HG02884 (cell line): ENCODE measurements at regions not wholly inside any gene's neighbourhood (a gene's known extent, or its start where the extent isn't known, plus 50 kb on each side); places are given as distances from the start of the nearest gene placed in this dataset.
"Not testable (repeated sequence)": the region's sequence is repeated elsewhere in the genome, so short reads cannot be mapped to it uniquely, and the experiment has no call there.

Source experiments
- ATAC-seq: cut with Tn5 transposase; IDR thresholded peaks from one replicate; pipeline ENCODE4 v1.9.1; 2021; ENCODE audit warnings: mild to moderate bottlenecking, moderate library complexity; ENCODE audit not compliant: unreplicated experiment

DNA sequence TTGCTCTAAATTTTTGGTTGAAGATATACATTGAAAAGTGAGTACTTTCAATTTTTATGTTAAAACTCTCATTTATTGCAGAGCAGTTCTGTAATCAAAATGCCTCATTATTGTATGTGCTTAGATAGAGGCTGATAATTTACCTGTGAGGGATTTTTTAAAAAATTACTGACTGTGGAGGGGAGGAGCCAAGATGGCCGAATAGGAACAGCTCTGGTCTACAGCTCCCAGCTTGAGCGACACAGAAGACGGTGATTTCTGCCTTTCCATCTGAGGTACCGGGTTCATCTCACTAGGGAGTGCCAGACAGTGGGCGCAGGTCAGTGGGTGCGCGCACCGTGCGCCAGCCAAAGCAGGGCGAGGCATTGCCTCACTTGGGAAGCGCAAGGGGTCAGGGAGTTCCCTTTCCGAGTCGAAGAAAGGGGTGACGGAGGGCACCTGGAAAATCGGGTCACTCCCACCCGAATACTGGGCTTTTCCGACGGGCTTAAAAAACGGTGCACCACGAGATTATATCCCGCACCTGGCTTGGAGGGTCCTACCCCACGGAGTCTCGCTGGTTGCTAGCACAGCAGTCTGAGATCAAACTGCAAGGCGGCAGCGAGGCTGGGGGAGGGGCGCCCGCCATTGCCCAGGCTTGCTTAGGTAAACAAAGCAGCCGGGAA is 89.4 kb downstream of the DDX11 start:
- ATAC-seq, result not testable (repeated sequence)

DNA sequence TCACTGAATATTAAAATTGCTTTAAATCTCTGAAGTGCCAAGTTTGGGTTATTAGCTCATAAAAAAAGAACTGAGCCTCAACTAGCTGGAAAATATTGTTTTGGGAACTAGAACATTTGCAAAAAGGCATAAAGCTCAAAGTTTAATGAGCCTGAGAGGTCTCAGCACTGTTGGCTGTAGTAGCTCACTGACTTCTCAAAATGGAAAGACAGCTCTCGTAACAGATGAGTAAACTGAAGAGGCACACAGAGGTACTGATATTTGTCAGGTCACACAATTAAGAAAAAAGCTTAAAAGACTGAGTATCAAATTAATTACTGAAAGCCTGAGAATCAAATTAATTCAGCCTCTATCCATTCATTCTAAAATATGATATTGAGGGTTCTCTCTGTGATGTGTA is 100.6 kb downstream of the DDX11 start:
- ATAC-seq, result not testable (repeated sequence)

DNA sequence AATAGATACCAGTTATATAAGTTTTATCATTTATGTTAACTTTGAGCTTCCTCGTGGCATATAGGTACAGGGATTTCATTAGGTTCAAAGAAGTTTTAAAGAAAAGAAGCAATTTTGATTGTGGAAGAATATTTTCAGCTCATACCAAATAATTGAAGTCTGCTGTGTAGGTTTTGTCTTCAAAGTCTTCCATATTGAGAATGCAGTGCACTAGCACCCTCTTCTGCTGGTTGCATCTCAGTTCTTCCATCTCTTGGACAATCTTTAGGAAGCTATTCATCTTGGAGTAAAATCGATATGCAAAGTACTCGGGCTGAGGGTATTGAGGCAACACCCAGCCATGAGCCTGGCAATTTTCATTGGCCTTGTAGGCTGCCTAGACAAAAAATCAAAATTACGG is 103.9 kb downstream of the DDX11 start:
- ATAC-seq, result not testable (repeated sequence)

DNA sequence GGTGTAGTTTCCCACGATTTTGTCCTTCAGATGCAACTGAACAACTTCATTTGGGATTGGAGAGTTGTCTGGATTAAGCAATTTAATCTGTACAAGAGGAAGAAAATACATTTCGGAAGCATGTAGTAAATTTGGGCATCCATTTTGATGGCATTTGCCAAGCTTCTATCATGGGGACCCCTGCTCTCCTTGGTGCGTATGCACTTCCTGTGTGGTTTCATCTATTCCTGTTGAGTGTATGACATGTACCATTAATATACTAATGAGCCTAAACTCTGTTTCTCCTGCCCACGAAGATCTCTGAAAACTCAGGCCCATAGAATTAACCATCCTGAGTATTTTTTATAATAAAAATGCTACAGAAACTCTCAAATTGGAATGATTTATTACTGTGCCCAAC is 105.2 kb downstream of the DDX11 start:
- not testable (repeated sequence) for ATAC-seq

DNA sequence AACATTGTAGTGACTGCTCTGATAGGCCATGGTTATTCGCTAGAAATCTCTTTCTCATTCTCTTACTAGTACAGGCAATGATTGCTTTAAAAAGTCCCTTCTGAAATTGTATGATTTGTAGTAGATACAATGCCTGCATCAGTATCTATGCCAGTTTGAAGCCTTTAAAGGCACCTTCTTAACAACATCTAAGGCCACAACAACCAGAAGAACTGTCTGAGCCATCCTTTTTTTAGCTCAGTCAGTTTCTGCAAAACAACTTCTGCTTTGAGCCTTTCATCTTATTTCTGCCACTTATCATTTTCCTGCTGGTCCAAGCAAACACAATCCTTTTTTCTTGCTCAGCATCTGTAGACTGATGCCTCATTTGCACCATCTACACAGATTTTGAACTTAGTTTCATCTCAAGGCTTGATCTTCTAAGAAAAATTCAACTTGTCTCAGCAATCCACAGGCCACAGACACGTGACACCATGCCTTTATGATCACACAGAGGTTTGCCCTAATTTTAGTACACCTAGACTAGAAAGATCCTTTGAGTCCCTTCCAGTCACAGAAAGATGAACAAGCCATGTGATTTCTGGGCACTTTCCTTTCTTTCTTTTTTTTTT is 106.1 kb downstream of the DDX11 start:
- ATAC-seq, result not testable (repeated sequence)

DNA sequence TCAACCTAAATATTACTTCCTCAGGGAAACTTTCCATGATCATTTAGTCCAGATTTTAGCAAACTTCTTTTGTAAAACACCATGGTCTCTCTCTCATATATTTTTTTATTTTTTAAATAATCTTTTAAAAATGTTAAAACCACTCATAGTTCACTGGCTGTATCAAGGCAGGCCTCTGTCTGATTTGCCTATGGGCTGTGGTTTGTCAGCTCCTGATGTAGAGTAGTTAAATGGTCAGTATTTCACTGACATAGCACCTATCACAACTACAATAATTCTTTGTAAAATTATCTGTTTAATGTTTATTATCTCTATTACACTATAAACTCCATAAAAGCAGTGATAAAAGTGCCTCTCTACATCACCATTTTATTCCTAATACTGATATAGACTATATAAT is 108.9 kb downstream of the DDX11 start:
- peak; percentile 51 for ATAC-seq

DNA sequence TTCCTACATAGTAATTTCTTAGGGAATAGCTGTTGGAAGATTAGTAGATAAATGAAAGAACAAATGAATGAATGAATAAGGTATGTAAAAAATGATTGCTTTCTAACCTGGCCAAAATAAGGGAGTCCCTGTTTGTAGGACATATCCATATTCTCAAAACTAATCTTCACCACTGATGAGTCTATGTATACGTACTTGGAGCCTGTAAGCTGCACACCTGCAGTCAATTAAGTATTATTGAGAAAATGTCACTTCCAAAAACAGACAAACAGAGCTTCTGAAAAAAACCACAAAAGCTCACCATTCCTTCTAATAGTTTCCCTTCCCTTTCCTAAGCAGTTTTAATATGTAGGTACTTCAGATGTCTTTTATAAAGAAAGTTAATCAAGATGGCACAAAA is 109.4 kb downstream of the DDX11 start:
- ATAC-seq, result not testable (repeated sequence)

DNA sequence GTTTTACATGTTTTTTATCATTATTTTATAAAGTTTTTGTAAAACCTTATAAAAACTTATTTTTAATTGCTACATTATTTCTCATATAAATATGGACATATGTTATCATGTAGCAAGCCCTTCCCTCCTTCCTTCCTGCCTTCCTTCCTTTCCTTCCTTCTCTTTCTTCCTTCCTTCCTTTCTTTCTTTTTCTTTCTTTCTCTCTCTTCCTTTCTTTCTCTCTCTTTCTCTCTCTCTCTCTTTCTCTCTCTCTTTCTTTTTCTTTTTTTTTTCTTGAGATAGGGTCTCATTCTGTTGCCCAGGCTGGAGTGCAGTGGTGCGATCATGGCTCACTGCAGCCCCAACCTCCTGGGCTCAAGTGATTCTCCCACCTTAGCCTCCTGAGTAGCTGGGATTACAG is 110.2 kb downstream of the DDX11 start:
- ATAC-seq, result not testable (repeated sequence)

DNA sequence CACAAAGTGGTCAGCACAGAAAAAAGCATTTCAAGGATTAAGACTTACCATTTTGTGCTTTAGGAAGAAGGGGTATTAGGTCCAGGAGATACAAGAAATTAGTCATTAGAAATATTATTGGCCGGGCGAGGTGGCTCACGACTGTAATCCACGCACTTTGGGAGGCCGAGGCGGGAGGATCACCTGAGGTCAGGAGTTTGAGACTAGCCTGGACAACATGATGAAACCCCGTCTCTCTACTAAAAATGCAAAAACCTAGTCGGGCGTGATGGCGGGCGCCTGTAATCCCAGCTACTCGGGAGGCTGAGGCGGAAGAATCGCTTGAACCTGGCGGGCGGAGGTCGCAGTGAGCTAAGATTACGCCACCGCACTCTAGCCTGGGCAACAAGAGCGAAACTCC is 111.0 kb downstream of the DDX11 start:
- not testable (repeated sequence) for ATAC-seq

DNA sequence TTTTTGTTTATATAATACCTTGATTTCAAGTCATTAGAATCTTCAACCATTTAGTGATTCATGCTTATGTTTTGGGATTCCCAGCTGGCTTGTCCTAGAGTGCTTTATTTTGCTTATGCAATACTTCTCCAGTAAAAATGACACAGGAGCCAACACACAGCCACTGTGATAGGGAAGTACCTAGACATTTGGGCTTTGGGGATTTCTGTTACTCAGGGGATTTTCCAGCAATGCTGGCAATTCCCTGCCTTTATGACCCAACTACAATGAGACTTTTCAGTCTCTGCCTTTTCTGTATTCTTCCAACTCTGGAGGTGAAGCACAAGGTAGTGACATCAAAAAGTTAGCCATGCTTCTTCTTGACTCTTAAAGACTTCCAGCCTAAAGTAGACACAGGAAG is 119.0 kb downstream of the DDX11 start:
- not testable (repeated sequence) for ATAC-seq

DNA sequence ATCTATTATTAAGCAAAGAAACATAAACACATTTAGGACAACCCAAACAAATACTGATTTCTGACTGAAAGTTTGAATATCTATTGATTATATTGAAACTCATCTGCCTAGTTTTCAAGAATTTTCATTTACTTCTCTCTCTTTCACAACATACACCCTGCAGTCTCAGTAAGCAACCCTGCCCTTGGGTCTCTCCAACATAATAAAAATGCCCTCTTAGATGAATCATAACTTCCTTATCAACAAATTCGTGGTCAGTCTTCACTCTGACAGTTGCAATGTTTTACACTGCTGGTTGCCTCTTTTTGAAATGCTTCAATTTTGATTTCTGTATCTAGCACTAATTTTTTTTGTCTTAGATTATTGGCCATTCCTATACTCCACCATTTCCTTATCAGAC is 122.0 kb downstream of the DDX11 start:
- not testable (repeated sequence) for ATAC-seq

DNA sequence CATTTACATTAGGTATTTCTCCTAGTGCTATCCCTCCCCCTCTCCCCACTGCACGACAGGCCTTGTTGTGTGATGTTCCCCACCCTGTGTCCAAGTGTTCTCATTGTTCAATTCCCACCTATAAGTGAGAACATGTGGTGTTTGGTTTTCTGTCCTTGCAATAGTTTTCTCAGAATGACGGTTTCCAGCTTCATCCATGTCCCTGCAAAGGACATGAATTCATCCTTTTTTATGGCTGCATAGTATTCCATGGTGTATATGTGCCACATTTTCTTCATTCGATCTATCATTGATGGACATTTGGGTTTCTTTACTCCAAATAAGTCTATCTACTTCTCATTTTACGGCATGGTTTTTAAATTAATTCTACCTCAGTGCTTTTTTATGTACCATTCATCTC is 125.8 kb downstream of the DDX11 start:
- not testable (repeated sequence) for ATAC-seq

DNA sequence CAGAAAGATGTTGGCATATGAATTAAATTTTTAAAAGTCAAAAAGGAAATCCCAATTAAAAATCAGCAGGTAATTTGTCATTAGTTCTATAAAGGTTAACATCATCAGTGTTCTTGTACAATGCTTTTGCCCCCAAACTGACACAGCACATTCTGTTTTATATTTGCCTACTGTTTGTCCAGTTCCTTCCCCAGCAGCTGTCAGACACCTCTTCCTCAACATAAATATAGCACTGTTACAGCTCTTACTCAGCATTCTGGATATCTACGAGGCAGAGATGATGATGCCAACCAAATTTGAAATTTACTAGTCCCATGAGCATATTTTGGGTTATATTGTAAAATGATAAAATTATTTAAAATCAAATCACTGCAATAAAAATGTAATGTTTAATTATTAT is 124.6 kb downstream of the SINHCAF start:
- no peak for ATAC-seq

DNA sequence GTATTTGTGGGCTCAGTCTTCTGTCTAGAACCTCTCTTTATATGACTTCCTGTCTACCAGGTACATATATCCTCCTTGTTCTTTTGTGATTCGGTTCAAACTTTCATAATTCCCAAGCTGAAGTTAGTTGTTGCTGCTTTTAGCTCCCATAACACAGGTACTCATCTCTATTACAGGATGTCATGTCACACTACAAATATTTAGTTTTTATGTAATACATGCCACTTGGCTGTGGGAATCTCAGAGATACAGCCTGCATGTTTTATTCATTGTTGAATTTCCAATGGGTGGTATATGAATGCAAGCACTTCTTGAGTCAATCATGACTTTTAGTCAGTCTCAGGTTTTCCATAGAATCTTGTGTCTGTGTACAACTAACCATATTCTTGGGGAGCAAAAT is 122.7 kb downstream of the SINHCAF start:
- no peak for ATAC-seq

DNA sequence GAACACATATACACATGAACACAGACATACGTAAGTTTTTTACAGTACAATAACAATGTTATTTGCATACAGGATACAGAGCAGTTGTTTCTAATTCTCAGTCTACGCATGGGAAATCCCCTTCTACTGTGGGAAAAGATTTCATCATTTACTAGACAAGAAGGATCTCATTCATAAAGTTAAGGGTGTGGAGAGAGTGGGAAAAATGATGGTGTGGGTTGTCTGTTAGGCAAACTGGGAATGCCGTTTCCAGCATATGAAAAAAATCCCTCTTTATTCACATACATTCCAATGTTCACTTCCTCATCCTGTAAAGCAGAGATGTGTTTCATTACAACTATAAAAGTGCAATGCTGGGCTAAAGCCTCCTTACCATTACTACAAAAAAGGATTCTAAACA is 120.9 kb downstream of the SINHCAF start:
- ATAC-seq, result peak; percentile 94

DNA sequence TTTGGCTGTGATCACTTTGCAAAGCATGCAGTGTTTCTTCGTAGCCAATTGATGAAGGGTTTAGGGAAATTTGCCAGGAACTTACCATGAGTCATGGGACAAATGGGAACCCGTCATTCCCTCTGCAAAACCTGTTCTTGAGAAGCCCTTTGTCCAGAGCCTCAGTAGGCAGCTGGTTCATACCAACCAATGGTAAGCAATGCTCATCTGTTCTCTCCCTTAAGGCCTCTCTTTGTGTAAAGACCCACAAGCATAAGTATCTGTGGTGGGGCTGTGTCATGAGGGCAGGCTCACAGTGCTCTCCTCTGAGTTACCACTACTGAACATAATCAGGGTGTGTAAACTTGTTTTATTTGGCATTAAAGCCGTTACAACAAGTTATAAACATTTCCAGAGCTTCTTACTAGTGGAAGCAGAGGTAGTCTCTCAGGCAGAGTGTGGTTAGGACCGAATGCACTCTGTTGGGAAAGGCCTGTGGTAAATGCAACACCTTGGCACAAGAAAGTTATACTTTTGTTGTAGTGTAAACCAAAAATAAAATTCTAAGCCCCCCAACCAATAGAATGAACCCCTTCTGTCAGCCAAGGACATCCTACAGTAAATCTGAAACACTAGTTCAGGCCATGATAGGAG is 119.8 kb downstream of the SINHCAF start:
- ATAC-seq, result no peak

DNA sequence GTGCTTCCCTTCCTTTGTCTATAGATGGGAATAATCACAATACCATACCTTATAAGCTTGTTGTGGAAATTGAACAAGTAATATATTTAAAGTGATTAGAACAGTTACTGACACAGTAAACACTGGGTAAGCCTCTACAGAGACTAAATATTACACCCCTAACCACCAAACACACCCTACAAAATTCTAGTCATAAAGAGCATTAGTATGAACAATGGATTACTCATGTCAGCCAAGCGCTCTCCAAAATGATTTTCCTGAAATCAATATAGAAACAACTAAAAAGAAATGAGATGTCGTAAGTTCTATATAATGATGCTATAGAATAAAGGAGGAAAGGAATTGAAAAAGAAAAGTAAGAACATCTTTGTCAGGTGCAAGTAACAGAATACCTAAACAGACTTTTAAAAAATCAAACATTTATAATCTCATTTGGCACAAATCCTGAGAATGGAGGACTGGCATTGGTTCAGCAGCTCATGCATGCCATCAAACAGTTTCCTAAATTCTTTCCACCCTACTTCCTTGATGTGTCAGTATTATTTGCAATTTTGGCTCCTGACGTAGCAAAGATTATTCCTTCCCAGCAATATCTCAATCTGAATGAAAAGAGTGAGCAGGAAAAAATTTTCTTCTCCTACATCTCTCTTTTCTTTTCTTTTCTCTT is 118.0 kb downstream of the SINHCAF start:
- no peak for ATAC-seq

DNA sequence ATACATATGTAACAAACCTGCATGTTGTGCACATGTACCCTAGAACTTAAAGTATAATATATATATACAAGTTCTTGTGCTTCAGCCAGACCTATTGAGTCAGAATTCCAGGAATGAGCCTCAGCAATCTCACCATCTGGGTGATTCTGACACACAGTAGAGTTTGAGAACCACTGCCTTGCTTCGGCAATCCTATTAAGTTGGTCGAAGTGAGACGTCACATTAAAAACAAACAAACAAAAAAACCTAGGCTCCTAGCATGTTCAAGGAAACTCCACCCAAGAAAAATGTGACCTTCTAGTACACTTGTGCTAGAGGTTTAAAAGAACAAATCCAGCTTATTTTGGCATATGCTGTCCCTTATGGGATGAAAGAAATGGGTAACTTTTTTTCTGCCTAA is 115.8 kb downstream of the SINHCAF start:
- no peak for ATAC-seq

DNA sequence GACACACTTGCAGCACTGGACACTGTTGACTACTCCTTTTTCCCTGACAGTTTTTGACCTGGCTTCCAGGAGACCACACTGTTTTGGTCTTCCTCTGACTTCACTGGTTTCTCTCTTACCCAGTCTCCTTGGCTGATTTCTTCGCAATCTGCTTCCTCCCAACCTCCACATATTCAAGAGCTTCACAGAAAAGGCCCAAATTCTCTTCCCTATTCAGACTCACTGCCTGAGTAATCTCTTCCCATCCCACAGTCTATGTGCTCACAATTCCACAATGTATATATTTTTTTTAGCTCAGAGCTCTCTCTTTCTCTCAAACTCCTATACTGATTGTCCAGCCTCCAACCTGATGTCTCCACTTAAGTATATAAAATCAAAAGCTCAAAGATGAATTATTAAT is 115.4 kb downstream of the SINHCAF start:
- ATAC-seq, result no peak

DNA sequence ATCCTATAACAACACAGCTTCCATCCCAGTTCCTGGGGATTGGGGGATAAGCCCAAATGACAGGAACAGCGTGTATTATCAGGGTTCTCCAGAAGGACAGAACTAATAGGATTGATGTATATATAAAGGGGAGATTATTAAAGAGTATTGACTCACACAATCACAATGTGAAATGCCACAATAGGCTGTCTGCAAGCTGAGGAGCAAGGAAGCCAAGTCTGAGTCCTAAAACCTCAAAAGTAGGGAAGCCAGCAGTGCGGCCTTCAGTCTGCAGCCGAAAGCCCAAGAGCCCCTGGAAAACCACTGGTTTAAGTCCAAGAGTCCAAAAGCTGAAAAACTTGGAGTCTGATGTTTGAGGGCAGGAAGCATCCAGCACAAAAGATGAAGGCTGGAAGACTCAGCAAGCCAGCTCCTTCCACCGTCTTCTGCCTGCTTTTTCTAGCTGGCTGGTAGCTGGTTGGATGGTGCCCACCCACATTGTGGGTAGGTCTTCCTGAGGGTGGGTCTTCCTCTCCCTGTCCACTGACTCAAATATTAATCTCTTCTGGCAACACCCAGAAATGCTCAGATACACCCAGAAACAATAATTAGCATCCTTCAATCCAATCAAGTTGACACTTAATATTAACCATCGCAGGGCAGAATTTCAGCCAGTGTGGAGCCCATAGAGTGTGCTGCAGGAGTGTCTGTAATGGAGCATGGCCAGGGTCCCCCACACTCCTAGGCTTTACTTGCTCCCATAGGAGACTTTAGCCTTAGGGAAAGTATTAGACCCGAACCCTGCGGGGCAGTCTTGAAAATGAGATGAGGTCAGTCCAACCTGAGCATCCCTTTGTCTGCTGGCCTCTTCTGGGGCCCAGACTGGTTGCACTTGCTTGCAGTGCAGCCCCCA is 111.1 kb downstream of the SINHCAF start:
- no peak for ATAC-seq
